Heart right ventricle (tissue), 16 donors: ENCODE measurements at regions not wholly inside any gene's neighbourhood (a gene's known extent, or its start where the extent isn't known, plus 50 kb on each side); places are given as distances from the start of the nearest gene placed in this dataset.

Source experiments
- ATAC-seq, 8 donors: fragments of 200-7000 bp; cut with Tn5 transposase; one replicate each; pipeline ENCODE4 v1.9.1; 2020; ENCODE audit warnings: mild to moderate bottlenecking in 8 of 8, moderate library complexity in 8 of 8, moderate number of reproducible peaks in 1 of 8
- DNase-seq, 2 donors: peaks; one replicate each; pipeline ENCODE4 v3.0.0-alpha.2; 2020
- H3K27ac ChIP-seq, 10 donors: fragments of 200-600 bp; sonication (generic) in 2 of 10; one replicate each; pipeline versions ENCODE4 v1.5.0 to v1.8.0; 2020 to 2022; ENCODE audit warnings: mild to moderate bottlenecking in 3 of 10
- H3K27me3 ChIP-seq, 7 donors: fragments of 200-600 bp; one replicate each; pipeline ENCODE4 v1.8.0; 2021 to 2022; ENCODE audit warnings: mild to moderate bottlenecking in 2 of 7
- H3K36me3 ChIP-seq, 9 donors: fragments of 200-600 bp; sonication (generic) in 1 of 9; one replicate each; pipeline versions ENCODE4 v1.5.0 to v1.8.0; 2020 to 2022; ENCODE audit warnings: mild to moderate bottlenecking in 2 of 9
- H3K4me1 ChIP-seq, 9 donors: fragments of 200-600 bp; sonication (generic) in 1 of 9; one replicate each; pipeline versions ENCODE4 v1.5.0 to v1.8.0; 2020 to 2022; ENCODE audit warnings: mild to moderate bottlenecking in 4 of 9
- H3K4me3 ChIP-seq, 10 donors: fragments of 200-600 bp; sonication (generic) in 2 of 10; one replicate each; pipeline versions ENCODE4 v1.5.0 to v1.8.0; 2020 to 2022; ENCODE audit warnings: mild to moderate bottlenecking in 7 of 10, moderate library complexity in 2 of 10
- H3K9me3 ChIP-seq, 11 donors: fragments of 200-600 bp in 10 of 11; sonication (generic) in 2 of 11; one replicate each; pipeline versions ENCODE4 v1.5.0 to v1.8.0; 2013 to 2022; ENCODE audit warnings: mild to moderate bottlenecking in 2 of 11, control low read depth in 1 of 11, moderate library complexity in 1 of 11
- CTCF ChIP-seq, 9 donors: fragments of 200-600 bp; sonication (generic) in 2 of 9; IDR thresholded peaks; one replicate each; pipeline versions ENCODE4 v1.5.0 to v1.8.0; 2021 to 2022; ENCODE audit warnings: antibody characterized with exemption in 9 of 9, mild to moderate bottlenecking in 5 of 9, moderate library complexity in 1 of 9
- WGBS, 2 donors: extraction: QIAGEN DNeasy Blood & Tissue Kit; methylation state at CpG; one replicate each; pipeline ENCODE4 v1.1.7; 2013; ENCODE audit warnings: inconsistent platforms in 1 of 2; 5-methylcytosine and 5-hydroxymethylcytosine counted together
- intact Hi-C, 10 donors: fragments of 100-400 bp; cut with DNase I; formaldehyde crosslinking; loops; one replicate each; pipeline versions ENCODE4 v1.11.1 to v1.14.2; 2022
- donor health status: Arrhythmogenic right ventricular cardiomyopathy.
- donor health status: ischemic (EF 13 %, LVEDD 7.1; RV severe dilation, severe dysfunction).
- donor health status: healthy with polysubstance abuse.
- donor health status: DM: no; HTN: yes; CAD: no.
- donor health status: DM: no; HTN: no; CAD: no.
- donor health status: ischemic (EF 25% LVEDD 6.9; RV normal size, moderate dysfunction).
- donor health status: ischemic (EF 25% LVEDD 5.7; RV mildly dilated, moderate dysfunction).
- donor health status: healthy.
- donor health status: DM: yes; HTN: yes; CAD: no.
- donor health status: Ischemic cardiomyopathy.
- donor health status: ischemic (EF 35%, LVEDD 5.7; RV mildly dilated, moderate dysfunction).
- donor health status: nonischemic (EF 11% LVEDD 7.7; RV severe dilation, severe dysfunction).
- donor health status: DM: yes; HTN: yes; CAD: no.
- donor health status: PGD.
- donor health status: ischemic (EF 29% LVEDD 5.4; RV normal size, mild dysfunction).
- donor health status: nonischemic (EF 23%, LVEDD 6.1; RV moderate dilation, normal function).

- no peak overlapping the region for H3K4me3 ChIP-seq
- H3K9me3 ChIP-seq, result no peaks in the 10 kb centered on the region
- ATAC-seq (no peak), DNase-seq (no peak)
- TF ChIP-seq CTCF (IDR thresholded peaks at IDR 0.05), result peak in 5 of 9 donors; percentile 5 to 35 (median 26)
- H3K4me1 ChIP-seq, result peaks cover 0 to 27% (median 0%) of the 10 kb centered on the region in 9 donors
- no peak overlapping the region for H3K27ac ChIP-seq
- intact Hi-C loops, result no loop called here
- no peaks in the 10 kb centered on the region for H3K36me3 ChIP-seq
- H3K27me3 ChIP-seq, result peaks cover 0 to 37% (median 16%) of the 10 kb centered on the region in 7 donors
- WGBS, 2 donors, result 51 to 56% methylated on average over 9 of the region's 9 CpGs
Measured at GRCh38 chr6:2505624-2506023, 245.1 kb downstream of the MYLK4 start.

GRCh38 chr6:2504495-2505064 is 246.1 kb downstream of the MYLK4 start:
- no peak overlapping the region for H3K27ac ChIP-seq
- H3K4me1 ChIP-seq, result peaks cover 0 to 27% (median 0%) of the 10 kb centered on the region in 9 donors
- peaks cover 0 to 37% (median 16%) of the 10 kb centered on the region in 7 donors for H3K27me3 ChIP-seq
- H3K9me3 ChIP-seq, result no peaks in the 10 kb centered on the region
- no peaks in the 10 kb centered on the region for H3K36me3 ChIP-seq
- H3K4me3 ChIP-seq, result no peak overlapping the region
- WGBS, 2 donors, result 68 to 71% methylated on average over 1 of the region's 1 CpG
- TF ChIP-seq CTCF (IDR thresholded peaks at IDR 0.05), result no peak
- intact Hi-C loops, result no loop called here
- ATAC-seq (no peak), DNase-seq (no peak)

GRCh38 chr6:2503816-2504494 is 246.8 kb downstream of the MYLK4 start:
- no peaks in the 10 kb centered on the region for H3K36me3 ChIP-seq
- intact Hi-C loops, result no loop called here
- H3K4me1 ChIP-seq, result peaks cover 0 to 27% (median 0%) of the 10 kb centered on the region in 9 donors
- peaks cover 0 to 32% (median 14%) of the 10 kb centered on the region in 7 donors for H3K27me3 ChIP-seq
- DNase-seq (no peak), ATAC-seq (no peak)
- H3K4me3 ChIP-seq, result no peak overlapping the region
- no peak overlapping the region for H3K27ac ChIP-seq
- 40 to 59% methylated on average over 5 of the region's 5 CpGs for WGBS, 2 donors
- no peak for TF ChIP-seq CTCF (IDR thresholded peaks at IDR 0.05)
- no peaks in the 10 kb centered on the region for H3K9me3 ChIP-seq

- peaks cover 0 to 27% (median 0%) of the 10 kb centered on the region in 9 donors for H3K4me1 ChIP-seq
- H3K4me3 ChIP-seq, result no peak overlapping the region
- no peak overlapping the region for H3K27ac ChIP-seq
- TF ChIP-seq CTCF (IDR thresholded peaks at IDR 0.05), result no peak
- no peak for ATAC-seq
- DNase-seq, result no peak
- H3K36me3 ChIP-seq, result no peaks in the 10 kb centered on the region
- no peaks in the 10 kb centered on the region for H3K9me3 ChIP-seq
- intact Hi-C loops, result no loop called here
- WGBS, 2 donors, result 75 to 88% methylated on average over 10 of the region's 10 CpGs
- peaks cover 0 to 28% (median 8%) of the 10 kb centered on the region in 7 donors for H3K27me3 ChIP-seq
Measured at GRCh38 chr6:2502998-2503674, 247.6 kb downstream of the MYLK4 start.
